H9 (cell line): ENCODE measurements at regions not wholly inside any gene's neighbourhood (a gene's known extent, or its start where the extent isn't known, plus 50 kb on each side); places are given as distances from the start of the nearest gene placed in this dataset.
A peak's percentile ranks its signal among the peaks of the same experiment; 100 is the strongest.

Source experiments
- DNase-seq: peaks from one replicate; pipeline ENCODE4 v3.0.0-alpha.2; 2017
- H2AFZ ChIP-seq: one replicate; pipeline ENCODE4 v1.6.1; 2013; ENCODE audit warnings: mild to moderate bottlenecking, low read length, control low read depth, moderate library complexity
- H2AK5ac ChIP-seq: 2 replicates; pipeline ENCODE4 v1.6.1; 2013; ENCODE audit warnings: low read length, control low read depth, mixed read lengths; ENCODE audit not compliant: insufficient read length
- H2BK120ac ChIP-seq: one replicate; pipeline ENCODE4 v1.6.1; 2013; ENCODE audit warnings: low read depth, mild to moderate bottlenecking, low read length, control low read depth, inconsistent platforms; ENCODE audit not compliant: poor library complexity, severe bottlenecking
- H2BK12ac ChIP-seq: 2 replicates; pipeline ENCODE4 v1.6.1; 2013; ENCODE audit warnings: low read length, control low read depth, mixed read lengths, low read depth; ENCODE audit not compliant: insufficient read length
- H2BK15ac ChIP-seq: 2 replicates; pipeline ENCODE4 v1.6.1; 2013; ENCODE audit warnings: low read depth, low read length, control low read depth
- H2BK20ac ChIP-seq: one replicate; pipeline ENCODE4 v1.6.1; 2013; ENCODE audit warnings: low read depth, mild to moderate bottlenecking, low read length, control low read depth, inconsistent platforms; ENCODE audit not compliant: poor library complexity, severe bottlenecking
- H2BK5ac ChIP-seq: 2 replicates; pipeline ENCODE4 v1.6.1; 2013; ENCODE audit warnings: low read length, control low read depth, mixed read lengths; ENCODE audit not compliant: insufficient read length
- H3K14ac ChIP-seq: 2 replicates; pipeline ENCODE4 v1.6.1; 2013; ENCODE audit warnings: low read length, control low read depth; ENCODE audit not compliant: insufficient read depth
- H3K18ac ChIP-seq: 2 replicates; pipeline ENCODE4 v1.6.1; 2013; ENCODE audit warnings: low read depth, mild to moderate bottlenecking, mixed read lengths, low read length, control low read depth; ENCODE audit not compliant: insufficient read length
- H3K23ac ChIP-seq: 2 replicates; pipeline ENCODE4 v1.6.1; 2013; ENCODE audit warnings: low read length, control low read depth, mixed read lengths, low read depth; ENCODE audit not compliant: insufficient read length
- H3K23me2 ChIP-seq: 2 replicates; pipeline ENCODE4 v1.6.1; 2013; ENCODE audit warnings: low read depth, mild to moderate bottlenecking, mixed read lengths, low read length, control low read depth; ENCODE audit not compliant: insufficient read length, poor library complexity, severe bottlenecking
- H3K27ac ChIP-seq: 2 replicates; pipeline ENCODE4 v1.5.1; 2013; ENCODE audit warnings: low read length, control low read depth, mixed read lengths, low read depth; ENCODE audit not compliant: insufficient read length
- H3K27me3 ChIP-seq: 2 replicates; pipeline ENCODE4 v1.6.1; 2013; ENCODE audit warnings: low read length, control low read depth, inconsistent platforms; ENCODE audit not compliant: insufficient read depth
- H3K4ac ChIP-seq: 2 replicates; pipeline ENCODE4 v1.6.1; 2013; ENCODE audit warnings: low read depth, mild to moderate bottlenecking, control low read depth, inconsistent platforms, low read length, moderate library complexity
- H3K4me1 ChIP-seq: 2 replicates; pipeline ENCODE4 v1.6.1; 2013; ENCODE audit warnings: low read length, control low read depth, inconsistent platforms; ENCODE audit not compliant: insufficient read depth
- H3K4me2 ChIP-seq: 2 replicates; pipeline ENCODE4 v1.6.1; 2013; ENCODE audit warnings: low read length, control low read depth, mixed read lengths; ENCODE audit not compliant: insufficient read length, insufficient read depth
- H3K56ac ChIP-seq: 2 replicates; pipeline ENCODE4 v1.6.1; 2013; ENCODE audit warnings: low read depth, mild to moderate bottlenecking, mixed read lengths, low read length, control low read depth; ENCODE audit not compliant: insufficient read length
- H3K79me1 ChIP-seq: 2 replicates; pipeline ENCODE4 v1.6.1; 2013; ENCODE audit warnings: low read depth, mild to moderate bottlenecking, moderate library complexity, low read length, control low read depth, inconsistent platforms; ENCODE audit not compliant: insufficient read depth, poor library complexity, severe bottlenecking
- H3K79me2 ChIP-seq: 2 replicates; pipeline ENCODE4 v1.6.1; 2013; ENCODE audit warnings: low read length, control low read depth, inconsistent platforms; ENCODE audit not compliant: insufficient read depth
- H3K9ac ChIP-seq: 2 replicates; pipeline ENCODE4 v1.6.1; 2013; ENCODE audit warnings: low read length, control low read depth, mixed read lengths; ENCODE audit not compliant: insufficient read length; ENCODE audit errors: extremely low read depth
- H3K9me3 ChIP-seq: one replicate; pipeline ENCODE4 v1.6.1; 2013; ENCODE audit warnings: low read depth, low read length, inconsistent platforms; ENCODE audit not compliant: control insufficient read depth
- H3T11ph ChIP-seq: one replicate; pipeline ENCODE4 v1.6.1; 2013; ENCODE audit warnings: mild to moderate bottlenecking, low read length, control low read depth, inconsistent platforms
- H4K20me1 ChIP-seq: one replicate; pipeline ENCODE4 v1.6.1; 2013; ENCODE audit not compliant: control insufficient read depth, insufficient read length, insufficient read depth
- H4K5ac ChIP-seq: 2 replicates; pipeline ENCODE4 v1.6.1; 2013; ENCODE audit warnings: low read depth, mild to moderate bottlenecking, mixed read lengths, low read length, control low read depth; ENCODE audit not compliant: insufficient read length
- H4K8ac ChIP-seq: replicated peaks from 2 replicates; pipeline ENCODE4 v1.6.1; 2013; ENCODE audit warnings: low read length, control low read depth, mixed read lengths, low read depth; ENCODE audit not compliant: insufficient read length
- H4K91ac ChIP-seq: 2 replicates; pipeline ENCODE4 v1.6.1; 2013; ENCODE audit warnings: low read depth, mild to moderate bottlenecking, moderate library complexity, mixed read lengths, low read length, control low read depth; ENCODE audit not compliant: insufficient read length
- H3K27ac Mint-ChIP-seq, 3 experiments: 2 replicates in 2 of 3; 3 replicates in 1 of 3; pipeline ENCODE4 v1.8.0; 2020 to 2021; ENCODE audit warnings: mixed read lengths in 3 of 3, mild to moderate bottlenecking in 1 of 3, moderate library complexity in 1 of 3
- H3K27me3 Mint-ChIP-seq: 2 replicates; pipeline ENCODE4 v1.8.0; 2021; ENCODE audit warnings: low read depth, mild to moderate bottlenecking, moderate library complexity, mixed read lengths
- H3K36me3 Mint-ChIP-seq, 3 experiments: 2 replicates in 2 of 3; 3 replicates in 1 of 3; pipeline ENCODE4 v1.8.0; 2020 to 2021; ENCODE audit warnings: low read depth in 3 of 3, mixed read lengths in 3 of 3; ENCODE audit not compliant: insufficient read depth in 1 of 3
- H3K4me1 Mint-ChIP-seq, 2 experiments: 2 replicates each; pipeline ENCODE4 v1.8.0; 2020; ENCODE audit warnings: mixed read lengths in 2 of 2
- H3K4me3 Mint-ChIP-seq, 2 experiments: 2 replicates in 1 of 2; 3 replicates in 1 of 2; pipeline ENCODE4 v1.8.0; 2020 to 2021; ENCODE audit warnings: mild to moderate bottlenecking in 2 of 2, mixed read lengths in 2 of 2, moderate library complexity in 1 of 2
- H3K9me3 Mint-ChIP-seq, 2 experiments: 2 replicates in 1 of 2; 3 replicates in 1 of 2; pipeline ENCODE4 v1.8.0; 2020; ENCODE audit warnings: mild to moderate bottlenecking in 2 of 2, mixed read lengths in 2 of 2, moderate library complexity in 1 of 2
- WGBS: extraction: QIAGEN DNeasy Blood & Tissue Kit; methylation state at CpG from one replicate; pipeline ENCODE4 v1.1.7; 2013; ENCODE audit warnings: missing lambda C conversion rate, low lambda C conversion rate, mixed read lengths; ENCODE audit not compliant: insufficient read length; ENCODE audit errors: extremely low coverage; 5-methylcytosine and 5-hydroxymethylcytosine counted together
- TF ChIP-seq, protein P1 (sequence below): fragments of 200-600 bp; sonication (generic); conservative IDR thresholded peaks from 3 replicates; pipeline ENCODE4 v1.8.0; 2021; ENCODE audit warnings: antibody characterized with exemption, mild to moderate bottlenecking

- H3K4me1 Mint-ChIP-seq, result peaks cover 58 to 67% of the 10 kb centered on the region in 2 experiments
- peak overlapping the region; percentile 8 to 70; a peak in 3 of 5 replicates for H3K4me3 Mint-ChIP-seq
- Histone ChIP-seq H3K56ac (no peak overlapping the region), H2BK12ac (peak overlapping the region; percentile 11), H4K8ac (no peak overlapping the region), H2BK5ac (no peak overlapping the region), H2AFZ (peak overlapping the region; percentile 27), H3K23ac (no peak overlapping the region), H3K23me2 (no peaks in the 10 kb centered on the region), H3K79me2 (no peaks in the 10 kb centered on the region), H3K79me1 (no peaks in the 10 kb centered on the region), H3K27ac (peak overlapping the region; percentile 92), H3K4me2 (no peak overlapping the region), H3T11ph (no peak overlapping the region), H2BK120ac (no peak overlapping the region), H2AK5ac (no peak overlapping the region), H2BK20ac (no peak overlapping the region), H3K9me3 (no peaks in the 10 kb centered on the region), H3K27me3 (no peaks in the 10 kb centered on the region), H3K18ac (no peak overlapping the region), H2BK15ac (no peak overlapping the region), H4K5ac (no peak overlapping the region), H3K14ac (no peak overlapping the region), H4K91ac (no peak overlapping the region), H3K9ac (peak overlapping the region; percentile 10), H3K4ac (no peak overlapping the region), H3K4me1 (peaks cover 5% of the 10 kb centered on the region; the same call in 1 of the 2 replicates), H4K20me1 (no peaks in the 10 kb centered on the region)
- DNase-seq, result no peak
- H3K27ac Mint-ChIP-seq, result peak overlapping the region; percentile 94 to 99 (median 96)
- TF ChIP-seq, protein P1, sequence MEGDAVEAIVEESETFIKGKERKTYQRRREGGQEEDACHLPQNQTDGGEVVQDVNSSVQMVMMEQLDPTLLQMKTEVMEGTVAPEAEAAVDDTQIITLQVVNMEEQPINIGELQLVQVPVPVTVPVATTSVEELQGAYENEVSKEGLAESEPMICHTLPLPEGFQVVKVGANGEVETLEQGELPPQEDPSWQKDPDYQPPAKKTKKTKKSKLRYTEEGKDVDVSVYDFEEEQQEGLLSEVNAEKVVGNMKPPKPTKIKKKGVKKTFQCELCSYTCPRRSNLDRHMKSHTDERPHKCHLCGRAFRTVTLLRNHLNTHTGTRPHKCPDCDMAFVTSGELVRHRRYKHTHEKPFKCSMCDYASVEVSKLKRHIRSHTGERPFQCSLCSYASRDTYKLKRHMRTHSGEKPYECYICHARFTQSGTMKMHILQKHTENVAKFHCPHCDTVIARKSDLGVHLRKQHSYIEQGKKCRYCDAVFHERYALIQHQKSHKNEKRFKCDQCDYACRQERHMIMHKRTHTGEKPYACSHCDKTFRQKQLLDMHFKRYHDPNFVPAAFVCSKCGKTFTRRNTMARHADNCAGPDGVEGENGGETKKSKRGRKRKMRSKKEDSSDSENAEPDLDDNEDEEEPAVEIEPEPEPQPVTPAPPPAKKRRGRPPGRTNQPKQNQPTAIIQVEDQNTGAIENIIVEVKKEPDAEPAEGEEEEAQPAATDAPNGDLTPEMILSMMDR, result no peak
- H3K27me3 Mint-ChIP-seq, result no peaks in the 10 kb centered on the region
- H3K9me3 Mint-ChIP-seq, result peaks cover 0 to 4% of the 10 kb centered on the region in 2 experiments; a peak in 2 of 5 replicates
- no CpG with 5 or more reads among the region's 3 CpGs for WGBS
- peaks cover 0 to 18% (median 4%) of the 10 kb centered on the region in 3 experiments; a peak in 5 of 7 replicates for H3K36me3 Mint-ChIP-seq
Observed at GRCh38 chr6:93859971-93860370, 440.6 kb upstream of the EPHA7 start.
